ENCODE measurements at regions not wholly inside any gene's neighbourhood (a gene's known extent, or its start where the extent isn't known, plus 50 kb on each side); places are given as distances from the start of the nearest gene placed in this dataset.

GRCh38 chr6:22043284-22043962, 253.4 kb downstream of the PRL start:
- TF ChIP-seq ZFP3 (CRISPR knock-in tag; IDR thresholded peaks at IDR 0.05) (no peak), PATZ1 (CRISPR knock-in tag; IDR thresholded peaks at IDR 0.05; ENCODE audit: borderline replicate concordance) (no peak), CREB5 (CRISPR knock-in tag; IDR thresholded peaks at IDR 0.05; ENCODE audit: low read depth) (no peak), POU6F1 (CRISPR knock-in tag; IDR thresholded peaks at IDR 0.05; ENCODE audit: borderline replicate concordance, low read depth) (no peak), ARNTL (CRISPR knock-in tag; IDR thresholded peaks at IDR 0.05; ENCODE audit: borderline replicate concordance, low read depth) (no peak), SNAI2 (CRISPR knock-in tag; IDR thresholded peaks at IDR 0.05) (no peak), GLIS3 (CRISPR knock-in tag; IDR thresholded peaks at IDR 0.05) (no peak), BACH2 (CRISPR knock-in tag; IDR thresholded peaks at IDR 0.05; ENCODE audit: borderline replicate concordance) (no peak), ISL1 (CRISPR knock-in tag; IDR thresholded peaks at IDR 0.05) (no peak), ZFP30 (CRISPR knock-in tag; IDR thresholded peaks at IDR 0.05) (no peak), RARB (CRISPR knock-in tag; IDR thresholded peaks at IDR 0.05) (no peak)
